ENCODE measurements at regions not wholly inside any gene's neighbourhood (a gene's known extent, or its start where the extent isn't known, plus 50 kb on each side); places are given as distances from the start of the nearest gene placed in this dataset.

GRCh38 chr9:81183761-81184160 lies 505.6 kb downstream of the TLE1 start:
- TF ChIP-seq, protein P1, sequence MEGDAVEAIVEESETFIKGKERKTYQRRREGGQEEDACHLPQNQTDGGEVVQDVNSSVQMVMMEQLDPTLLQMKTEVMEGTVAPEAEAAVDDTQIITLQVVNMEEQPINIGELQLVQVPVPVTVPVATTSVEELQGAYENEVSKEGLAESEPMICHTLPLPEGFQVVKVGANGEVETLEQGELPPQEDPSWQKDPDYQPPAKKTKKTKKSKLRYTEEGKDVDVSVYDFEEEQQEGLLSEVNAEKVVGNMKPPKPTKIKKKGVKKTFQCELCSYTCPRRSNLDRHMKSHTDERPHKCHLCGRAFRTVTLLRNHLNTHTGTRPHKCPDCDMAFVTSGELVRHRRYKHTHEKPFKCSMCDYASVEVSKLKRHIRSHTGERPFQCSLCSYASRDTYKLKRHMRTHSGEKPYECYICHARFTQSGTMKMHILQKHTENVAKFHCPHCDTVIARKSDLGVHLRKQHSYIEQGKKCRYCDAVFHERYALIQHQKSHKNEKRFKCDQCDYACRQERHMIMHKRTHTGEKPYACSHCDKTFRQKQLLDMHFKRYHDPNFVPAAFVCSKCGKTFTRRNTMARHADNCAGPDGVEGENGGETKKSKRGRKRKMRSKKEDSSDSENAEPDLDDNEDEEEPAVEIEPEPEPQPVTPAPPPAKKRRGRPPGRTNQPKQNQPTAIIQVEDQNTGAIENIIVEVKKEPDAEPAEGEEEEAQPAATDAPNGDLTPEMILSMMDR (conservative IDR thresholded peaks at IDR 0.05; ENCODE audit: low read length), result no peak
- no peak for TF ChIP-seq EZH2phosphoT487 (IDR thresholded peaks at IDR 0.05; ENCODE audit: borderline replicate concordance)

Data from Loucy (cell line).